Neural cell (in vitro differentiated cells): ENCODE measurements at regions not wholly inside any gene's neighbourhood (a gene's known extent, or its start where the extent isn't known, plus 50 kb on each side); places are given as distances from the start of the nearest gene placed in this dataset.

ENCODE experiments used
- H2AFZ ChIP-seq: fragments of 200-600, 300-800 bp; sonication (generic), shearing (Covaris generic); 2 replicates; pipeline ENCODE4 v1.6.0; 2014; ENCODE audit warnings: low read depth, mild to moderate bottlenecking, antibody characterized with exemption, low read length, moderate library complexity
- H3F3A ChIP-seq: fragments of 200-600 bp; shearing (Covaris generic); 2 replicates; pipeline ENCODE4 v1.6.1; 2016; ENCODE audit warnings: mild to moderate bottlenecking, moderate library complexity, mixed read lengths, antibody characterized with exemption, low read length; ENCODE audit not compliant: insufficient read depth, poor library complexity, severe bottlenecking
- H3K27ac ChIP-seq: fragments of 200-600, 300-800 bp; sonication (generic), shearing (Covaris generic); 2 replicates; pipeline ENCODE4 v1.5.1; 2014; ENCODE audit warnings: mild to moderate bottlenecking, low read length, moderate library complexity
- H3K27me3 ChIP-seq: fragments of 300-800, 200-600 bp; sonication (generic), shearing (Covaris generic); 2 replicates; pipeline ENCODE4 v1.6.0; 2014; ENCODE audit warnings: mild to moderate bottlenecking, low read depth, low read length, moderate library complexity; ENCODE audit not compliant: insufficient read depth
- H3K36me3 ChIP-seq: fragments of 300-800, 200-600 bp; sonication (generic), shearing (Covaris generic); 2 replicates; pipeline ENCODE4 v1.5.1; 2014; ENCODE audit warnings: mild to moderate bottlenecking, antibody characterized with exemption, low read length, moderate library complexity; ENCODE audit not compliant: insufficient read depth
- H3K4me2 ChIP-seq: fragments of 300-800, 200-600 bp; sonication (generic), shearing (Covaris generic); 2 replicates; pipeline ENCODE4 v1.6.0; 2014; ENCODE audit warnings: mild to moderate bottlenecking, low read length
- H3K4me3 ChIP-seq: fragments of 300-800, 200-600 bp; sonication (generic), shearing (Covaris generic); 2 replicates; pipeline ENCODE4 v1.5.1; 2014; ENCODE audit warnings: mild to moderate bottlenecking, low read length, moderate library complexity
- H3K79me2 ChIP-seq: fragments of 200-600 bp; shearing (Covaris generic); replicated peaks from 2 replicates; pipeline ENCODE4 v1.6.0; 2014; ENCODE audit warnings: mild to moderate bottlenecking, low read length, moderate library complexity; ENCODE audit not compliant: insufficient read depth
- H3K9ac ChIP-seq: fragments of 300-800, 200-600 bp; sonication (generic), shearing (Covaris generic); 2 replicates; pipeline ENCODE4 v1.6.1; 2016; ENCODE audit warnings: mild to moderate bottlenecking, low read length, mixed read lengths
- H3K9me2 ChIP-seq: fragments of 200-600 bp; shearing (Covaris generic); 2 replicates; pipeline ENCODE4 v1.6.1; 2016; ENCODE audit warnings: mild to moderate bottlenecking, low read length, mixed read lengths; ENCODE audit not compliant: insufficient read depth
- H3K9me3 ChIP-seq: fragments of 200-600, 300-800 bp; sonication (generic), shearing (Covaris generic); 2 replicates; pipeline ENCODE4 v1.6.1; 2016; ENCODE audit warnings: mild to moderate bottlenecking, mixed run types, low read length, moderate library complexity, mixed read lengths
- H4K20me1 ChIP-seq: fragments of 200-600 bp; shearing (Covaris generic); 2 replicates; pipeline ENCODE4 v1.6.1; 2016; ENCODE audit warnings: mild to moderate bottlenecking, mixed run types; ENCODE audit not compliant: insufficient read depth
- CTCF ChIP-seq: fragments of 450-650 bp; IDR thresholded peaks from 2 replicates; pipeline ENCODE4 v1.5.1; 2014; ENCODE audit warnings: antibody characterized with exemption, mild to moderate bottlenecking, moderate library complexity; ENCODE audit not compliant: poor library complexity, severe bottlenecking
- EP300 ChIP-seq: fragments of 450-650 bp; conservative IDR thresholded peaks from 2 replicates; pipeline ENCODE4 v1.6.1; 2014; ENCODE audit warnings: antibody characterized with exemption, mild to moderate bottlenecking, moderate library complexity; ENCODE audit not compliant: poor library complexity, severe bottlenecking
- EZH2 ChIP-seq: fragments of 200-600, 300-800 bp; shearing (Covaris generic), sonication (generic); IDR thresholded peaks from 2 replicates; pipeline ENCODE4 v1.6.1; 2014; ENCODE audit warnings: antibody characterized with exemption, low read length, borderline replicate concordance, mild to moderate bottlenecking; ENCODE audit not compliant: insufficient read depth, poor library complexity, severe bottlenecking
- MXI1 ChIP-seq: fragments of 450-650 bp; conservative IDR thresholded peaks from 2 replicates; pipeline ENCODE4 v1.6.1; 2014; ENCODE audit warnings: antibody characterized with exemption, mild to moderate bottlenecking; ENCODE audit not compliant: poor library complexity, severe bottlenecking
- POLR2AphosphoS5 ChIP-seq: IDR thresholded peaks from 2 replicates; pipeline ENCODE4 v1.6.1; 2012
- RAD21 ChIP-seq: fragments of 450-650 bp; conservative IDR thresholded peaks from 2 replicates; pipeline ENCODE4 v1.6.1; 2014; ENCODE audit warnings: antibody characterized with exemption, mild to moderate bottlenecking, moderate library complexity
- REST ChIP-seq: IDR thresholded peaks from 2 replicates; pipeline ENCODE4 v1.6.1; 2012; ENCODE audit warnings: borderline replicate concordance
- SMC3 ChIP-seq: fragments of 450-650 bp; conservative IDR thresholded peaks from 2 replicates; pipeline ENCODE4 v1.6.1; 2014; ENCODE audit warnings: antibody characterized with exemption, mild to moderate bottlenecking, moderate library complexity; ENCODE audit not compliant: poor library complexity
- TAF1 ChIP-seq: IDR thresholded peaks from 2 replicates; pipeline ENCODE4 v1.6.1; 2012; ENCODE audit warnings: low read depth

GRCh38 chr4:41405464-41406112, 132.4 kb upstream of the LIMCH1 start:
- Histone ChIP-seq H3F3A (no peaks in the 10 kb centered on the region), H3K9ac (peak overlapping the region; percentile 47), H3K79me2 (peaks cover 3% of the 10 kb centered on the region), H3K4me3 (no peak overlapping the region), H3K27ac (peak overlapping the region; percentile 79), H3K9me2 (no peaks in the 10 kb centered on the region), H2AFZ (no peak overlapping the region), H3K27me3 (no peaks in the 10 kb centered on the region), H3K4me2 (no peak overlapping the region), H4K20me1 (no peaks in the 10 kb centered on the region), H3K9me3 (no peaks in the 10 kb centered on the region), H3K36me3 (no peaks in the 10 kb centered on the region)
- TF ChIP-seq EZH2 (no peak), SMC3 (no peak), TAF1 (no peak), MXI1 (no peak), RAD21 (no peak), POLR2AphosphoS5 (no peak)

- Histone ChIP-seq H3K27me3 (no peaks in the 10 kb centered on the region), H3K9ac (peak overlapping the region; percentile 47), H2AFZ (no peak overlapping the region), H3K4me2 (peak overlapping the region; percentile 25), H4K20me1 (no peaks in the 10 kb centered on the region), H3F3A (no peaks in the 10 kb centered on the region), H3K9me2 (no peaks in the 10 kb centered on the region), H3K79me2 (peaks cover 3% of the 10 kb centered on the region), H3K4me3 (peak overlapping the region; percentile 42), H3K9me3 (no peaks in the 10 kb centered on the region), H3K27ac (peak overlapping the region; percentile 79), H3K36me3 (no peaks in the 10 kb centered on the region)
- TF ChIP-seq RAD21, result no peak
- peak; percentile 93 for TF ChIP-seq REST
- TF ChIP-seq EP300, result peak; percentile 48
Observed at GRCh38 chr4:41406113-41406516, 131.8 kb upstream of the LIMCH1 start.

- H3K27me3 ChIP-seq, result no peaks in the 10 kb centered on the region
- H3K4me2 ChIP-seq, result no peak overlapping the region
- H2AFZ ChIP-seq, result no peak overlapping the region
- no peak overlapping the region for H3K9ac ChIP-seq
- H3F3A ChIP-seq, result no peaks in the 10 kb centered on the region
- no peaks in the 10 kb centered on the region for H3K36me3 ChIP-seq
- H3K27ac ChIP-seq, result no peak overlapping the region
- H4K20me1 ChIP-seq, result no peaks in the 10 kb centered on the region
- no peaks in the 10 kb centered on the region for H3K9me2 ChIP-seq
- H3K4me3 ChIP-seq, result no peak overlapping the region
- TF ChIP-seq TAF1, result no peak
- TF ChIP-seq SMC3, result no peak
- no peak for TF ChIP-seq REST
- TF ChIP-seq RAD21, result no peak
- TF ChIP-seq POLR2AphosphoS5, result no peak
- TF ChIP-seq CTCF, result no peak
- TF ChIP-seq EP300, result no peak
- no peak for TF ChIP-seq MXI1
- TF ChIP-seq EZH2, result no peak
- peaks cover 3% of the 10 kb centered on the region for H3K79me2 ChIP-seq
- H3K9me3 ChIP-seq, result no peaks in the 10 kb centered on the region
Observed at GRCh38 chr4:41408150-41408549, 129.8 kb upstream of the LIMCH1 start.
